Peyer's patch (tissue), 4 donors: ENCODE measurements at regions not wholly inside any gene's neighbourhood (a gene's known extent, or its start where the extent isn't known, plus 50 kb on each side); places are given as distances from the start of the nearest gene placed in this dataset.
A peak's percentile ranks its signal among the peaks of the same experiment; 100 is the strongest.
"Not testable (repeated sequence)": the region's sequence is repeated elsewhere in the genome, so short reads cannot be mapped to it uniquely, and the experiment has no call there.

Experiments
- DNase-seq, 3 donors: peaks; one replicate each; pipeline ENCODE4 v3.0.0-alpha.2; 2017 to 2019
- H3K27ac ChIP-seq, 4 donors: fragments of 200-600 bp; sonication (generic); one replicate each; pipeline ENCODE4 v1.5.1; 2016 to 2019
- H3K27me3 ChIP-seq, 2 donors: fragments of 200-600 bp; sonication (generic); one replicate each; pipeline ENCODE4 v1.5.1; 2019
- H3K36me3 ChIP-seq, 3 donors: fragments of 200-600 bp; sonication (generic); one replicate each; pipeline ENCODE4 v1.5.1; 2016 to 2019
- H3K4me1 ChIP-seq, 4 donors: fragments of 200-600 bp; sonication (generic); one replicate each; pipeline ENCODE4 v1.5.1; 2016 to 2019
- H3K4me3 ChIP-seq, 4 donors: fragments of 200-600 bp; sonication (generic); 1 replicate in 3 of 4; 2 replicates in 1 of 4; pipeline ENCODE4 v1.5.1; 2016 to 2019; ENCODE audit warnings: mild to moderate bottlenecking in 1 of 4
- H3K9me3 ChIP-seq, 4 donors: fragments of 200-600 bp; sonication (generic); one replicate each; pipeline ENCODE4 v1.5.1; 2016 to 2019; ENCODE audit warnings: mild to moderate bottlenecking in 1 of 4
- CTCF ChIP-seq, 6 experiments: fragments of 450-650 bp in 4 of 6; fragments of 200-600 bp in 2 of 6; sonication (generic) in 1 of 6; IDR thresholded peaks; one replicate each; pipeline ENCODE4 v1.5.1; 2017 to 2019; ENCODE audit warnings: antibody characterized with exemption in 6 of 6, mild to moderate bottlenecking in 3 of 6, moderate library complexity in 1 of 6
- POLR2A ChIP-seq, 2 donors: fragments of 450-650 bp; IDR thresholded peaks; one replicate each; pipeline ENCODE4 v1.5.1; 2017; ENCODE audit warnings: antibody characterized with exemption in 2 of 2, mild to moderate bottlenecking in 2 of 2, moderate library complexity in 2 of 2

DNA sequence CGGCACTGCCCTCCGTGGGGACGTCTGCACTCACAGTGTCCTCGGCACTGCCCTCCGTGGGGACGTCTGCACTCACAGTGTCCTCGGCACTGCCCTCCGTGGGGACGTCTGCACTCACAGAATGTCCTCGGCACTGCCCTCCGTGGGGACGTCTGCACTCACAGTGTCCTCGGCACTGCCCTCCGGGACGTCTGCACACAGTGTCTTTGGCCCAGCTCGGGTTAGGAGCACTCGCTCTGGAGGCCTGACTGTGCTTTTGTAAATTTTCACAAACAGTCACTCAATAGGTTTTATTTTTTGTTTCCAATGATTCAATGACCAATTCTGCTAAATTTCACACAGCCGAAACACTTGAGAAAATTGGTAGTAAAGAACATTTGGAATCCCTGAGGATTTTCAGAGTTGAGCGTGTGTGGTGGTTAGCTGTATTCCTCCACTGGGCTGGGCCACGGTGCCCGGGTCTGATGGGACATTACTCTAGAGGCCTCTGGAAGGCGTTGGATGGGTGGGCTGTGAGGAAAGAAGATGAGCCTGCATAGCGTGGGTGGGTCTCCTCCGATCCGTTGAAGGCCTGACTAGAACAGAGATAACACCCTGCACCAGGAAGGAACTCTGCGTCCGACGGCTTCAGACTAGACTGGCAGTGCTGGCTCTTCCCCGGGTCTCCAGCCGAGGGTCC lies 134.8 kb downstream of the RTP5 start:
- H3K36me3 ChIP-seq, result no peaks in the 10 kb centered on the region
- DNase-seq, result peak in 1 of 3 donors; percentile 36
- no peak overlapping the region for H3K4me3 ChIP-seq
- H3K4me1 ChIP-seq, result no peaks in the 10 kb centered on the region
- no peaks in the 10 kb centered on the region for H3K9me3 ChIP-seq
- TF ChIP-seq POLR2A (IDR thresholded peaks at IDR 0.05) (no peak), CTCF (IDR thresholded peaks at IDR 0.05) (no peak)
- H3K27me3 ChIP-seq, result no peaks in the 10 kb centered on the region
- H3K27ac ChIP-seq, result no peak overlapping the region

GRCh38 chr2:242004902-242005230 lies 135.3 kb downstream of the RTP5 start:
- Histone ChIP-seq H3K9me3 (no peaks in the 10 kb centered on the region), H3K36me3 (no peaks in the 10 kb centered on the region), H3K27me3 (no peaks in the 10 kb centered on the region), H3K4me3 (no peak overlapping the region), H3K27ac (no peak overlapping the region), H3K4me1 (no peaks in the 10 kb centered on the region)
- TF ChIP-seq CTCF (IDR thresholded peaks at IDR 0.05) (no peak), POLR2A (IDR thresholded peaks at IDR 0.05) (no peak)
- no peak for DNase-seq

DNA sequence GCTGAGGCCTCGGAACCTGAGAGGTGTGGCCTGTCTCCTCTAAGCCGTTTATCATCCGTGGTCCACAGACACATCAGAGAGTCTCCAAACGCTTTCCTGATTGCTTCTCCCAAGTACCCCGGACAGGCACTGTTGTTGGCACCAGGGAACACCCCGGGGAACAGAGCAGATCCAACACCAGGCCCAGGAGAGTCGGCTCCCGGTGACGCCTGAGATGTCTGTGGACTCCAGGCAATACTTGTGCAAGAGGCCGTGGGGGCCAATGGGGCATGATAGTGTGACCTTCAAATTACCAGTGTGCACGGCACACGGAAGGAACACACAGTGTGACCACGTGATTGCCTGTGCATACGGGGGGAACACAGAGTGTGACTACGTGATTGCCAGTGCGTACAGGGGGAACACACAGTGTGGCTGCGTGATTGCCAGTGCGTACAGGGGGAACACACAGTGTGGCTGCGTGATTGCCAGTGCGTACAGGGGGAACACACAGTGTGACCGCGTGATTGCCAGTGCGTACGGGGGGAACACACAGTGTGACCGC lies 136.6 kb downstream of the RTP5 start:
- not testable (repeated sequence) for H3K9me3 ChIP-seq, H3K27me3 ChIP-seq, H3K27ac ChIP-seq, DNase-seq, H3K4me1 ChIP-seq, H3K4me3 ChIP-seq, H3K36me3 ChIP-seq

- H3K27ac ChIP-seq, H3K36me3 ChIP-seq, H3K4me3 ChIP-seq, H3K4me1 ChIP-seq, H3K27me3 ChIP-seq, DNase-seq, H3K9me3 ChIP-seq: not testable (repeated sequence)
Measured at GRCh38 chr2:242008908-242009307, 139.4 kb downstream of the RTP5 start.

GRCh38 chr2:242009846-242010245 lies 140.3 kb downstream of the RTP5 start:
- H3K27ac ChIP-seq, H3K4me1 ChIP-seq, H3K4me3 ChIP-seq, H3K36me3 ChIP-seq, H3K27me3 ChIP-seq, DNase-seq, H3K9me3 ChIP-seq: not testable (repeated sequence)

DNA sequence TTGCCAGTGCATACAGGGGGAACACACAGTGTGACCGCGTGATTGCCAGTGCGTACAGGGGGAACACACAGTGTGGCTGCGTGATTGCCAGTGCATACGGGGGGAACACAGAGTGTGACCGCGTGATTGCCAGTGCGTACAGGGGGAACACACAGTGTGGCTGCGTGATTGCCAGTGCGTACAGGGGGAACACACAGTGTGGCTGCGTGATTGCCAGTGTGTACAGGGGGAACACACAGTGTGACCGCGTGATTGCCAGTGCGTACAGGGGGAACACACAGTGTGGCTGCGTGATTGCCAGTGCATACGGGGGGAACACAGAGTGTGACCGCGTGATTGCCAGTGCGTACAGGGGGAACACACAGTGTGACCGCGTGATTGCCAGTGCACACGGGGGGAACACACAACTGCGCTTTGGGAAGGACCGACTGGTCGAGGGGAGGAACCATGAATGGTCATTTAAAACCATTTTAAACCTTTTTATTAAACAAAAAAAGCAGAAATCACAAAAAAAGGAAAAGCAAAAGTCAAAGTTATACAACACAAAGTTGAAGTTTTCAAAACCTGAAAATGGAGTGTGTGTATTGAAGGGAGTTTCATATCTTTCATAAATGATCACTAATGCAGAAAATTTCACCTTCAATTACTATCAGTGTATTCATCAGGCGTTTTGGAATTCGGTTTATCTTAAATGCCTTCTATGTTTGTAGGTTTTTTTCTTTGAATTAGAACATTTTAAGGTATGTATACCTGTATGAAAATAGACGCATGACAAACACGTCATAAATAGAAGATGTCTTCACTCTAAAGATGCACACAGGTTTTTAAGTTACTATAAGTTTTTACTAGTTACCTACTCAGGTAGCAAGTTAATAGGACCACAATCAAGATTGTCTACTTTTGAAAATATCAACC lies 141.0 kb downstream of the RTP5 start:
- H3K4me3 ChIP-seq, H3K9me3 ChIP-seq, H3K36me3 ChIP-seq, H3K27ac ChIP-seq, H3K27me3 ChIP-seq, H3K4me1 ChIP-seq: not testable (repeated sequence)
- peak in 1 of 3 donors; percentile 3 for DNase-seq

- peak in 1 of 3 donors; percentile 18 for DNase-seq
- TF ChIP-seq CTCF (IDR thresholded peaks at IDR 0.05), result no peak
- TF ChIP-seq POLR2A (IDR thresholded peaks at IDR 0.05), result no peak
- no peaks in the 10 kb centered on the region for H3K27me3 ChIP-seq
- no peak overlapping the region for H3K27ac ChIP-seq
- H3K9me3 ChIP-seq, result no peaks in the 10 kb centered on the region
- no peak overlapping the region for H3K4me3 ChIP-seq
- no peaks in the 10 kb centered on the region for H3K4me1 ChIP-seq
- H3K36me3 ChIP-seq, result no peaks in the 10 kb centered on the region
Measured at GRCh38 chr2:242011167-242011513, 141.6 kb downstream of the RTP5 start.
